Fibroblast of lung (primary cell): ENCODE measurements at regions not wholly inside any gene's neighbourhood (a gene's known extent, or its start where the extent isn't known, plus 50 kb on each side); places are given as distances from the start of the nearest gene placed in this dataset.
"Not testable (repeated sequence)": the region's sequence is repeated elsewhere in the genome, so short reads cannot be mapped to it uniquely, and the experiment has no call there.

Experiments used
- DNase-seq, 2 donors: peaks; one replicate each; pipeline versions ENCODE4 v3.0.0 to v3.0.0-alpha.2; 2010; ENCODE audit warnings: low read depth in 2 of 2
- H2AFZ ChIP-seq: 2 replicates; pipeline ENCODE4 v1.5.1; 2012; ENCODE audit warnings: low read length, control low read depth, inconsistent platforms
- H3K27ac ChIP-seq: 2 replicates; pipeline ENCODE4 v1.5.1; 2011; ENCODE audit warnings: low read length, control low read depth; ENCODE audit not compliant: insufficient read depth
- H3K27me3 ChIP-seq: 2 replicates; pipeline ENCODE4 v1.5.1; 2011; ENCODE audit warnings: mild to moderate bottlenecking, low read length; ENCODE audit not compliant: control insufficient read depth, insufficient read depth
- H3K36me3 ChIP-seq: 2 replicates; pipeline ENCODE4 v1.5.1; 2011; ENCODE audit warnings: low read length; ENCODE audit not compliant: control insufficient read depth, insufficient read depth
- H3K4me1 ChIP-seq: 2 replicates; pipeline ENCODE4 v1.5.1; 2011; ENCODE audit warnings: low read length; ENCODE audit not compliant: control insufficient read depth, insufficient read depth; ENCODE audit errors: extremely low read depth
- H3K4me2 ChIP-seq: 2 replicates; pipeline ENCODE4 v1.5.1; 2011; ENCODE audit warnings: low read length, control low read depth; ENCODE audit not compliant: insufficient read depth; ENCODE audit errors: extremely low read depth
- H3K4me3 ChIP-seq, 4 experiments: fragments of 200-600 bp in 1 of 4; sonication (generic) in 1 of 4; replicated peaks in 1 of 4; 2 replicates each; pipeline ENCODE4 v1.5.1; 2011 to 2016; ENCODE audit warnings: low read length in 4 of 4, low read depth in 3 of 4, mild to moderate bottlenecking in 3 of 4, control low read depth in 2 of 4, inconsistent platforms in 1 of 4, mixed read lengths in 1 of 4; ENCODE audit not compliant: insufficient read depth in 1 of 4; ENCODE audit errors: control extremely low read depth in 1 of 4
- H3K79me2 ChIP-seq: 2 replicates; pipeline ENCODE4 v1.5.1; 2012; ENCODE audit warnings: mild to moderate bottlenecking, low read length, inconsistent platforms; ENCODE audit not compliant: control insufficient read depth, insufficient read depth
- H3K9ac ChIP-seq: 2 replicates; pipeline ENCODE4 v1.5.1; 2011; ENCODE audit warnings: mild to moderate bottlenecking, low read length, control low read depth; ENCODE audit not compliant: insufficient read depth
- H3K9me3 ChIP-seq: 2 replicates; pipeline ENCODE4 v1.5.1; 2012; ENCODE audit warnings: low read depth, low read length; ENCODE audit not compliant: control insufficient read depth, insufficient read depth
- H4K20me1 ChIP-seq: 2 replicates; pipeline ENCODE4 v1.5.1; 2011; ENCODE audit warnings: low read length; ENCODE audit not compliant: control insufficient read depth, insufficient read depth; ENCODE audit errors: extremely low read depth
- CTCF ChIP-seq, 2 donors: IDR thresholded peaks in 1 of 2; conservative IDR thresholded peaks in 1 of 2; 1 replicate in 1 of 2; 2 replicates in 1 of 2; pipeline ENCODE4 v1.5.1; 2011 to 2012; ENCODE audit warnings: low read length in 2 of 2, control low read depth in 1 of 2, inconsistent platforms in 1 of 2, low read depth in 1 of 2, mild to moderate bottlenecking in 1 of 2
- EZH2 ChIP-seq: IDR thresholded peaks from 2 replicates; pipeline ENCODE4 v1.5.1; 2012; ENCODE audit warnings: low read length, control low read depth, mild to moderate bottlenecking; ENCODE audit errors: missing control alignments

- H3K27me3 ChIP-seq: no peaks in the 10 kb centered on the region
- no peak overlapping the region for H3K4me2 ChIP-seq
- H3K79me2 ChIP-seq: no peaks in the 10 kb centered on the region
- no peaks in the 10 kb centered on the region for H3K9me3 ChIP-seq
- H3K9ac ChIP-seq: no peak overlapping the region
- H2AFZ ChIP-seq: no peak overlapping the region
- H3K36me3 ChIP-seq: no peaks in the 10 kb centered on the region
- no peaks in the 10 kb centered on the region for H3K4me1 ChIP-seq
- no peak overlapping the region for H3K4me3 ChIP-seq
- H4K20me1 ChIP-seq: no peaks in the 10 kb centered on the region
- H3K27ac ChIP-seq: no peak overlapping the region
- TF ChIP-seq CTCF (conservative IDR thresholded peaks at IDR 0.05 in 1 of 2, IDR thresholded peaks at IDR 0.05 in 1 of 2; ENCODE audit: low read depth in 1 of 2, low read length in 2 of 2) (no peak), EZH2 (no peak)
- peak; percentile 58 to 72 for DNase-seq
Observed at GRCh38 chr21:39071623-39072214, 111.5 kb downstream of the PSMG1 start.

DNA sequence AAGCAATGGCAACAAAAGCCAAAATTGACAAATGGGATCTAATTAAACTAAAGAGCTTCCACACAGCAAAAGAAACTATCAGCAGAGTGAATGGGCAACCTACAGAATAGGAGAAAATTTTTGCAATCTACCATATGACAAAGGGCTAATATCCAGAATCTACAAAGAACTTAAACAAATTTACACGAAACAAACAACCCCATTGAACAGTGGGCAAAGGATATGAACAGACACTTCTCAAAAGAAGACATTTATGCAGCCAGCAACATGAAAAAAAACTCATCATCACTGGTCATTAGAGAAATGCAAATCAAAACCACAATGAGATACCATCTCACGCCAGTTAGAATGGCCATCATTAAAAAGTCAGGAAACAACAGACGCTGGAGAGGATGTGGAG, 113.4 kb downstream of the PSMG1 start:
- H3K9me3 ChIP-seq, DNase-seq, H3K27me3 ChIP-seq, H2AFZ ChIP-seq, H4K20me1 ChIP-seq, H3K4me1 ChIP-seq, H3K36me3 ChIP-seq, H3K27ac ChIP-seq, H3K4me3 ChIP-seq, H3K4me2 ChIP-seq, H3K79me2 ChIP-seq, H3K9ac ChIP-seq: not testable (repeated sequence)

GRCh38 chr21:39066829-39067780, 116.1 kb downstream of the PSMG1 start:
- no peaks in the 10 kb centered on the region for H3K9me3 ChIP-seq
- H3K9ac ChIP-seq: no peak overlapping the region
- H3K4me2 ChIP-seq: no peak overlapping the region
- no peaks in the 10 kb centered on the region for H4K20me1 ChIP-seq
- no peak overlapping the region for H3K4me3 ChIP-seq
- H3K36me3 ChIP-seq: no peaks in the 10 kb centered on the region
- H3K79me2 ChIP-seq: no peaks in the 10 kb centered on the region
- H3K4me1 ChIP-seq: no peaks in the 10 kb centered on the region
- TF ChIP-seq CTCF (conservative IDR thresholded peaks at IDR 0.05 in 1 of 2, IDR thresholded peaks at IDR 0.05 in 1 of 2; ENCODE audit: low read depth in 1 of 2, low read length in 2 of 2) (no peak), EZH2 (no peak)
- H3K27ac ChIP-seq: no peak overlapping the region
- no peak for DNase-seq
- H2AFZ ChIP-seq: no peak overlapping the region
- no peaks in the 10 kb centered on the region for H3K27me3 ChIP-seq
